ENCODE measurements at regions not wholly inside any gene's neighbourhood (a gene's known extent, or its start where the extent isn't known, plus 50 kb on each side); places are given as distances from the start of the nearest gene placed in this dataset.

- no peak for DNase-seq
Measured at GRCh38 chr4:101563126-101563525, 215.8 kb upstream of the PPP3CA start.

GRCh38 chr4:101556842-101557241 lies 209.5 kb upstream of the PPP3CA start:
- no peak for DNase-seq

GRCh38 chr4:101555341-101555880 lies 208.1 kb upstream of the PPP3CA start:
- no peak for DNase-seq

- no peak for DNase-seq
Measured at GRCh38 chr4:101540336-101540735, 193.0 kb upstream of the PPP3CA start.

GRCh38 chr4:101528526-101528925 lies 181.2 kb upstream of the PPP3CA start:
- DNase-seq = no peak

- peak in 4 of 6 experiments; percentile 6 to 60 (median 50) for DNase-seq
Measured at GRCh38 chr4:101527188-101527587, 179.9 kb upstream of the PPP3CA start.

GRCh38 chr4:101515566-101515965 lies 168.2 kb upstream of the PPP3CA start:
- no peak for DNase-seq

- no peak for DNase-seq
Measured at GRCh38 chr4:101515099-101515498, 167.8 kb upstream of the PPP3CA start.

GRCh38 chr4:101512416-101512815 lies 165.1 kb upstream of the PPP3CA start:
- DNase-seq = no peak

GRCh38 chr4:101501421-101501820 lies 154.1 kb upstream of the PPP3CA start:
- DNase-seq = no peak

GRCh38 chr4:101500742-101501141 lies 153.4 kb upstream of the PPP3CA start:
- DNase-seq = no peak

GRCh38 chr4:101475246-101475645 lies 127.9 kb upstream of the PPP3CA start:
- DNase-seq = no peak

- DNase-seq = no peak
Measured at GRCh38 chr4:101471201-101471600, 123.9 kb upstream of the PPP3CA start.

GRCh38 chr4:101464596-101464995 lies 117.3 kb upstream of the PPP3CA start:
- no peak for DNase-seq

GRCh38 chr4:101458914-101459313 lies 111.6 kb upstream of the PPP3CA start:
- no peak for DNase-seq

- no peak for DNase-seq
Measured at GRCh38 chr4:101458473-101458872, 111.1 kb upstream of the PPP3CA start.

- no peak for DNase-seq
Measured at GRCh38 chr4:101451086-101451485, 103.8 kb upstream of the PPP3CA start.

- no peak for DNase-seq
Measured at GRCh38 chr4:101441446-101441845, 94.1 kb upstream of the PPP3CA start.

- no peak for DNase-seq
Measured at GRCh38 chr4:101439926-101440325, 92.6 kb upstream of the PPP3CA start.

GRCh38 chr4:101421386-101421785 lies 74.1 kb upstream of the PPP3CA start:
- DNase-seq = no peak

- DNase-seq = no peak
Measured at GRCh38 chr4:101420661-101421060, 73.3 kb upstream of the PPP3CA start.

- peak in 2 of 6 experiments; percentile 4 to 18 for DNase-seq
Measured at GRCh38 chr4:101419336-101420135, 72.2 kb upstream of the PPP3CA start.

GRCh38 chr4:101418466-101418865 lies 71.1 kb upstream of the PPP3CA start:
- DNase-seq = peak in 1 of 6 experiments; percentile 24

- DNase-seq = peak; percentile 0 to 77 (median 41)
Measured at GRCh38 chr4:101418055-101418454, 70.7 kb upstream of the PPP3CA start.

- DNase-seq = no peak
Measured at GRCh38 chr4:101417046-101417445, 69.7 kb upstream of the PPP3CA start.
